ENCODE measurements at regions not wholly inside any gene's neighbourhood (a gene's known extent, or its start where the extent isn't known, plus 50 kb on each side); places are given as distances from the start of the nearest gene placed in this dataset.

- intact Hi-C loops (cut with micrococcal nuclease): no loop called here
Measured at GRCh38 chr10:44244745-44245600, 139.9 kb downstream of the CXCL12 start.

GRCh38 chr10:44243851-44244510 lies 140.9 kb downstream of the CXCL12 start:
- intact Hi-C loops (cut with micrococcal nuclease): no loop called here

- intact Hi-C loops (cut with micrococcal nuclease): no loop called here
Measured at GRCh38 chr10:44242826-44243225, 142.1 kb downstream of the CXCL12 start.

DNA sequence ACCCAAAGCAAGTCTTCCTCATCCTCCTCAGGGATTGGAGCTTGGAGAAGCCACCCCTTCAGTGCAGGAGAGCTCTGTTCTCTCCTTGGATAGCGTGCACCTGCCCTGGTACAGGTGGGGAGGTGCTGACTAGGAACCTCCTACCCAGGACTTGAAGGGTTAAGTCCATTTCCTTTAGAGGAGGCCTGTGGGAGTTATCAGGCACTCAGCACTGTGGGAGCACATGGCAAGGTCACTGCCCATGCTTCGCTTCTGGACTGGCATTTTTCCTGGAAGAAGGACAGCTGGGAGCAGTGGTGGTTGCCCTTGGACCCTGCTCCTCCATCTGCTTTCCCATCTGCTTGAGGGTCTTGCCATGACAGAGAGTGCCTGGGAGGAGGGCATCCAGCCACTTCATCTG lies 142.8 kb downstream of the CXCL12 start:
- intact Hi-C loops (cut with micrococcal nuclease): no loop called here

GRCh38 chr10:44240584-44241205 lies 144.2 kb downstream of the CXCL12 start:
- intact Hi-C loops (cut with micrococcal nuclease): no loop called here

DNA sequence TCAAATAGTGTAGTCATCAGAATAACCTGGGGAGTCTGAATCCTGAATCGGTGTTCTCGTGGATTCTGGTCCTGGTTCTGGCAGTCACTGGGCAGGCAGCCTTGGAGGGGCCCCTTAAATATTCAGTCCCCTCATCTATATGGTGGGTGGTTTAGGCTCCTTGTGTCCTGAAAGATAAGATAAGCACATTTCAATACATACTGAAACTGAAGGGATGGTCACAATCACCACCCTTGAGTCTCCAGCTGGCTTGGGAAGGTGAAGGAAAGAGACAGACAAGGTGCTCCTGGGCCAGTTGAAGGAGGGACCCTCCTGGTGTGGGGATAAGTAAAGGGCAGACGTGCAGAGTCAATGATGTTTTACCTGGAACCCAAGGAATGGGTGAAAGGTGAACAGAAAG lies 146.7 kb downstream of the CXCL12 start:
- intact Hi-C loops (cut with micrococcal nuclease): no loop called here

DNA sequence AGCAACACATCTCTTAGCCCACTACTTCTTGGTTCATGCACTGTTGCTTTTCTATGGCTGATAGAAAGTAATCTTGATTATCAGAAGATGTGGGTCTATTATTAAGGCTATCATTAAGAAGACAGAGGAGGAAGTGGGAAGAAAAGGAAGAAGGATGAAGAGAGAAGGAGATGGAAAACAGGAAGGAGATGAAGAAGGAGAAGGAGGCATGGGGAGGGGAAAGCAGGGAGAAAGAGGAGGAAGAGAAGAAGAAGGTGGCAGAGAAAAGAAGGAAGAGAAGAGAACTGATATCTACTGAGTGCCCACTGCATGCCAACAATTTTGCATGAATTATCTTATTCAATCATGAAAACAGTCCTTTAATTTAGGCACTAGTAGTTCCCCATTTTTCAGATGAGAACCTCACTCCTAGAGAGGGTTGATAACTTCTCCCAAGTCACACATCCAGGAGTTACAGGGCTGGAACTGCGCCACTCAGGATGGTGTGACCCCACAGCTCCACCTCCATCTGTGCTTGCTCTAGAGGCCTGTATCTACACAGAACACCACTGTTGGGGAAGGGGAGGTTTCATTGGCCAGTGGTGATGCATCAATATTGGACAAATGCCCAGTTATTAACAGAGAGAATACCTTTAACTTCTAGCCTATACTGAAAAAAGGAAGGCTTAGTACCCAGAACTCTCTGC lies 147.4 kb downstream of the CXCL12 start:
- intact Hi-C loops (cut with micrococcal nuclease): no loop called here

DNA sequence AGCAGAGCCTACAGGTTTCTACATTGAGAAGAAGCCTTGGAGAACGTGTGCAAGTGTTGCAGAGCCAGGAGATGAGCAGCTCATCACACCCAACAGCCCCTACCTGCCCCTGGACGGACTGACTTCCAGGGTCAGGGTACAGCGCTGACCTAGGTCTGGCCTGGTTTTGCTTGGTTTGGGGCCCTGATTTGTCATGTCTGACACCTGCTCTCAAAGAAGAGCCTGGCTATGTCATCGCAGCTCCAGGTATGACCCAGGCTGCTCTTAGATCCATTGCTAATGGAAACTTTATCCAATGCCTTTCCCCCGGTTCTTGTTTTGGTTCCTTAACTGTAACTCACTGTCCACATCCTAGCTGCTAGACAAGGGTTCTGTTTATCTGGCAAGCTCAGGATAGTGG lies 149.5 kb downstream of the CXCL12 start:
- intact Hi-C loops (cut with micrococcal nuclease): no loop called here

DNA sequence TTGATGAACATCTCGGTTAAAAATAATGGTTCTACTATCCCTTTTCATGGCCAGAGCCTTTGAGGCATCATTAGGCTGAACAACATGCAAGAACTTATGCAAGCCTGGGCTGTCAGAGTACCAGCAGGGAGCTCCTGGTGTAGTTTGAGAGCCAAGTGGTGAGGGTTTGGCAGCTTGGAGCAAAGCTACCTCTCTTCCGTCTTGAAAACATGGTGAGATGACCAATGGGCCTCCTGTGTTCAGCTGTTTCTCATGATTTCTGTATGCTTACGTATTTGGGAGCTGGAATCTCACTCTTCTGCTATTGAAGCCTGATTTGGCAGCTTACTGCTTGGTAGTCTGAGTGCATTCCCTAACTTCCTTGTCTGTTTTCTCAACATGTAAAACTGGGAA lies 150.4 kb downstream of the CXCL12 start:
- intact Hi-C loops (cut with micrococcal nuclease): no loop called here

DNA sequence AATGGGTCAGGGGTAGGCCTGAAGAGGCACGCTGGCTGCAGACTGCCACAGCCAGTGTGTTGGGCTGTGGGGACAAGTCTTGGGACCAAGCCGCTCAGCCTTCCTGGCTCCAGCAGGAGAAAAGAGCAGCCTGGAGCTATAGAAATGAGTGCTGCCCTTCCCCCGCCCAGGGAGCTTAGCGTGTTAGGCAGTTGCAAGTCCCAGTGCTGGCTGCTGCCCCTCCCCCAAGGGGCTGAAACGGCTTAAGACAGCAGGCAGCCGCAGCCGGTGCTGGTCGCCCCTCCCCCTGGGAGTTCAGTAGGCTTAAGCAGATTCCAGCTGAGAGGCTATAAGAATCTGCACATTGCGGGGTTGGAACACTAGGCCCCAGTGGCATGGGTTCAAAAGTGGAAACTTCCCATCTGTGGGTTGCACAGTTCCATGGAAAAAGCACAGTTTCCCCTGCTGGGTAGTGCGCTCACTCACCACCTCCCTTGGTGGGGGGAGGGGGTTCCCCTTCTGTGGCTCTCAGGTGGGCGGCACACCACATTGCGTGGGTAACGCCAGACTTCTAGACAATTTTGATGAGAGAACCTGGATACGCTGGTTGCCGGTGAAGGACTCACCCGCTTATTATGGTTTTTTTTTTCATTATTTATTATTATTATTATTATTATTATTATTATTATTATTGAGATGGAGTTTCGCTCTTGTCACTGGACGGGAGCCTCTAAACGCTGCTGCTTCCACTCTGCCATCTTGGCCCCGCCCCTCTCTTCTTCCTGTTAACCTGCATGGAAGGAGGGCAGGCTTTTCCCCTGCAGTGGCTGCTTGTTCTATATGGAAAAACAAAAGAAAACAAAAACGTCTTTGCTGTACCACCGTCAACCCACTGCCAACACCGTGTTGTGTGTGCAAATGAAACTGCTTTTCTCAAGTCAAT lies 151.1 kb downstream of the CXCL12 start:
- intact Hi-C loops (cut with micrococcal nuclease): no loop called here

DNA sequence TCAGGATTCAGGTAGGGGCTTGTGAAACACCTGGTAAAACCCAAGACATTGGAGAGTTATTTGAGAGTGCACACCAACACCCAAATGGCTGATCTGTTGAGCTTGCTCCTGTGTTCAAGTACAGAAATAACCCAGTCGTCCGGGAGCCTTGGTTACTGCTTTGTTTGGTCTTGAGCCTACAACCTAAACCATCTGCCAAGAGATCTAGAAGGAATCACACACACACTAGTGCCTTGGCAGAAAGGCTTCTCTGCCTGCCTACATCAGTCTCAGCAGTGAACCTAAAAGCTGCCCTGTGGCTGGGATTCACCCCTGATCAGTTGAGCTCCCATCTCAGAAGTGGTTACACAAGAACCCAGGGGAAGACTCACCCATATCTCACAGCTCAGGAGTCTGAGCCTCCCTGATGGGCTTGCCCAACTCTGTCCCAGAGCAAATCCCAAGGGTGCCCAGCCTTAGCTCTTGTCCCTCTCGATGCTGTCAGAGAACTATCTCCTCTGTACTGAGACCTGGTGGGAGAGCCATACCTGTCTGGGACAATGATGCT lies 167.6 kb downstream of the CXCL12 start:
- intact Hi-C loops (cut with micrococcal nuclease): no loop called here

DNA sequence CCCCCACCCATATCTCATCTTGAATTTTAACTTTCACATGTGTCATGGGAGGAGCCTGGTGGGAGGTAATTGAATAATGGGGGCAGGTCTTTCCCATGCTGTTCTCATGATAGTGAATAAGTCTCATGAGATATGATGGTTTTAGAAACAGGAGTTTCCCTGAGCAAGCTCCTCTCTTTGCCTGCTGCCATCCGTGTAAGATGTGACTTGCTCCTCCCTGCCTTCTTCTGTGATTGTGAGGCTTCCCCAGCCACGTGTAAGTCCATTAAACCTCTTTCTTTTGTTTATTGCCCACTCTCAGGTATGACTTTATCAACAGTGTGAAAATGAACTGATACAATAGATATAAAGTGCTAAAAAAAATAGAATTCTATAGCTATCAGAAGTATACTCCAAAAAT lies 168.8 kb downstream of the CXCL12 start:
- intact Hi-C loops (cut with micrococcal nuclease): no loop called here

GRCh38 chr10:44209811-44210210 lies 175.1 kb downstream of the CXCL12 start:
- intact Hi-C loops (cut with micrococcal nuclease): no loop called here

DNA sequence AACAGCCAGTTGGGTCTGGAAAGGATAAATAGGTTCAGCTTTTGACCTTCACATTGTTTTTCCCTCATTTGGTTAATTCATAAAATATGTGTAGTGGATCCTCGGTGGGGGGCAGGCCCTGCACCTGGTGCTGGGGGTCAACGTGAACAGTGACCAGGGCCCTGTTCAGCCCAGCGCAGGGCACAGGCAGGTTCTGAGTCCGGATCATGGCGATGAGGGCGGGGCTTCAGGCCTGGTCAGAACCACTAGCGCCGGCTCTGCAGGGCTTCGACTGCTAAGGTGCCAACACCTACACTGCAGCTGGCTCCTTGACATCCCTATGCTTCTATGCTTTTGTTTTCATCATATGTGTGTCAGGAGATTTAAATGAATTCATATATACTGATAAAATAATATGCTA lies 177.7 kb downstream of the CXCL12 start:
- intact Hi-C loops (cut with micrococcal nuclease): no loop called here

DNA sequence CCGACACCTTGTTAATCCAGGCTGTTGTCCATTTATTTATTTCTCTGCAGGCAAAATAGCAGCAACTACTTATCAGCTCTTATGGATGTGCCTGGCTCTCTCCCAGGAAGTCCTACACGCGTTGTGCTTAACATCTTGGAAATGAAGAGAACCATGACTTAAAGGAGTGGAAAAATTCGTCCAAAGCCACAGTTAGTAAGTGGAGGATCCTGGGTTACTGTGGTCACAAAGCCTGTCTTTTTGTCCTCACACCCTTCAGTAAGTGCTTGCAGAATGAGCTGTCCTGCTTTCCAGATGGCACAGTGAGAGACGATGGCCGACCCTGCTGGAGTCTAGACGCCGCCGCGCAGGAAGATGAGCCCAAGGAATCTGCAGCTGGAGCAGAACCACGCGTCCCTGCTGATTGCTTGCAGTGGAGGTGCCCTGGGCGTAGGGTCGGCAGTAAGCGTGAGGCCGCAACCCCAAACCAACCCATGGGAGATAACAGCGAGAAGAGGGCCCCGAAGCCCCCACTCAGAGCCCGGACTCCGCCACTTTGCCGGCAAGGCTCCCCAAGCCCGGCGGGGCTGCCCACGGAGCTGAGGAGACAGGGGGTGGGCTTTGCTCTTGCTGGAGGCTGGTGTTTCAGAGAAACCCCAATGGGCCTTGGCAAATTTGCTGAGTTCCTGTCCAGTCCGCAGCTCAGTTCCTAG lies 178.6 kb downstream of the CXCL12 start:
- intact Hi-C loops (cut with micrococcal nuclease): no loop called here

GRCh38 chr10:44205067-44205466 lies 179.8 kb downstream of the CXCL12 start:
- intact Hi-C loops (cut with micrococcal nuclease): no loop called here

DNA sequence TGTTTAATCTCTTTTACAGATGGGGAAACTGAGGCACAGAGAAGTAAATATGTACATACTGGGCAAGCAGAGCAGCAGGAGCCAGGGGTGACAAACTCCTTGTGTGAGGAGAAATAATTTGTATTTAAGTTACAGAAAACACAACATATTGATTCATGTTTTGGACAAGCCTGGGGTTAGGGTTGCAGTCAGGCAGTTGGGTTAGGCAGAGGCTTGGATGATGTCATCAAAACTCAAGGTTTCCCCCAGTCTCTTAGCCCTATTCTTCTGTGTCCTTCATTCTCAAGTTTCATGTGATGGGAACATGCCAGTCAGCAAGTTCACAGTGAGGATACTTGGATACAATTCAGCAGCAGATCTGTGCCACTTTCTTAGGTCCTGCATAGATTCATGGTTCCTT lies 181.4 kb downstream of the CXCL12 start:
- intact Hi-C loops (cut with micrococcal nuclease): no loop called here

DNA sequence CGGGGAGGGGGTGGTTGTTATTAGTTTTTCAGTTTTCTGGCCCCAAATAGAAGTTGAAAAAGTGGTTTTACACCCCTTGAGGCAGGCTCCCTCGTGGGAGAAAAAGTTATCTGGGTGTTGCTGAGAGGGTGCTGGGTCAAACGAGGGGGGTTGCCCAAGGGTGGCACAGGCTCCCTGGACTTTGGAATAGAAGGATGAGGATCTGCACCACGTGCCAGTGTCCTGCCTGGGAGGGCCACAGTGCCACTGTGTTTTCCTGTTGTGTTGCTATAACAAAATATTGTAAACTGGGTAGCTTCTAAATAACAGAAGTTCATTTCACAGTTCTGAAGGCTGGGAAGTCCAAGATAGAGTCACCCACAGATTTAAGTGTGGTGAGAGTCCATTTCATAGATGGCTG lies 181.9 kb downstream of the CXCL12 start:
- intact Hi-C loops (cut with micrococcal nuclease): no loop called here

DNA sequence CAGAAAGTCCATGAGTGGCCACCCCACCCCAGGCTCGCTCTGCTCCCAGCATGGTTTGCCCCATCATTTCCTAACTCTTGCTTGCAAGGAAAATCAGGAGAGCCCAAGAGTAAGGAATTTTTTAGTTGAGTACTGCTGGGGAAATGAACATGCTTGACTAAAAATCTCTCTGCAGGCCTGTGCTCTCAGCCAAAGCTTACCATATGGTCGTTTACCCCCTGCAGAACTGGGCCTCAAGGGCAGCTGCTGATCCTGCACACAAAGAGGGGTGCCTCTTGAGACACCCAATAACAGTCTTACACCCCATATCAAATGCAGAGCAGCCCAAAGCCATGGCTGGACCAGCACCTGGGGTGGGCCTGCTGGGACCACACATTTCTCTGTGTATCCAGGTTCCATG lies 183.2 kb downstream of the CXCL12 start:
- intact Hi-C loops (cut with micrococcal nuclease): no loop called here

- intact Hi-C loops (cut with micrococcal nuclease): no loop called here
Measured at GRCh38 chr10:44201011-44201410, 183.9 kb downstream of the CXCL12 start.
